ENCODE measurements at regions not wholly inside any gene's neighbourhood (a gene's known extent, or its start where the extent isn't known, plus 50 kb on each side); places are given as distances from the start of the nearest gene placed in this dataset.
"Not testable (repeated sequence)": the region's sequence is repeated elsewhere in the genome, so short reads cannot be mapped to it uniquely, and the experiment has no call there.

DNA sequence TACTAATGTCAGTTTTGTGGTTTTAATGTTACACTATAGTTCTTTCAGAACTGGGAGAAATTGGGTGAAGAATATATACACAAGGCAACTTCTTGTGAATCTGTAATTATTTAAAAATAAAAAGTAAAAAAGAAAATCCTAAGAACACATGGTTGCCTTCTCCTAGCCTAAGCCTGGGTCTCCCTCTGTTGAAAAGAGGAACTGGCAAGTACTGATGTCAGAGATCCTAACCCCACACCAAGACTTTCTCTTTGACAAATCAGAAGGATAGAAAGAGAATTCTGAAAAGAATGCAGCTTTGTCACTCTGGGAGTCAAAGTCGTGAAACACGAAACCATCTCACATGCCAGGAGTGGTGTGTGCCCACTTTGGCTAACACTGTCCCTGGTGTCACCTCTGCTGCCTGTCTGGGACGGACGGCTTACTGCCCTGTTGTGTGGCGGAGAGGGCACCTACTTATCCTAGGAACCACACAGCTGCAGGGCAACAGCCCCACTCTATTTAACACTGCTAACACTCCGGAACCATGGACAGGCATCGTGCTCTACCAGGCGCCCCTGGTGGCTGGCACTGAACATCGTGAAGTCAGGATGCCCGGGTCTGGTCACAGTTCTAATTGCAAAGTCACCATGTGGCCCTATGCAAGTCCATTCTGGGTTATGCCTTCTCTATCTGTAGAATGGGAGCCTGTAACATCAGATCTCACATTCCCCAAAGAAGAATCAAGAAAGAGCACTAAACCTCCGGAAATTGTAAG, 108.7 kb upstream of the CD82 start:
- H3K27ac Mint-ChIP-seq: no peak overlapping the region
- H3K36me3 Mint-ChIP-seq: no peaks in the 10 kb centered on the region
- DNase-seq (ENCODE audit: low spot score in 2 of 2) (no peak), ATAC-seq (no peak)
- no peaks in the 10 kb centered on the region for H3K9me3 Mint-ChIP-seq

DNA sequence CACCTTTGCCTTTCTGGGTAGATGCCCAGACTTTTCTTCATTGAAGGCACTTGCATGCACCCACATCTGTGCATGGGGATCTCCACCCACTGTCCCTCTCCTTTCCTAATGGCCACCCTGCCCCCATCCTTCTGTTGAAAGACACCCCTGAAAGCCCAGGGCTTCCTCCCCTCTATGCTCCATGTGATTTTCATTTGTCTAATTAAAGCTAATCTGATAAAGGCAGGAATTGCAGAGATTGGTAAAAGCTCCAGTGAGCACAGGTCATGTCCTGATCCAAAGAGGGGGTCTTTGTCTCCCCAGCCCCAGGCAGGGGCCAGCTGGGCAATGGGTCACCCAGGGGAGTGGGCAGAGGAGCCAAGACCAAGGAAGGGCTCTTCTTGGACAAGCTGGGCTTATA, 107.6 kb upstream of the CD82 start:
- Mint-ChIP-seq H3K9me3 (no peaks in the 10 kb centered on the region), H3K36me3 (no peaks in the 10 kb centered on the region), H3K27ac (no peak overlapping the region)
- no peak for DNase-seq (ENCODE audit: low spot score in 2 of 2)
- ATAC-seq: no peak

GRCh38 chr11:44463751-44464150, 101.7 kb upstream of the CD82 start:
- no peak for DNase-seq (ENCODE audit: low spot score in 2 of 2)
- no peak for ATAC-seq
- H3K36me3 Mint-ChIP-seq: no peaks in the 10 kb centered on the region

DNA sequence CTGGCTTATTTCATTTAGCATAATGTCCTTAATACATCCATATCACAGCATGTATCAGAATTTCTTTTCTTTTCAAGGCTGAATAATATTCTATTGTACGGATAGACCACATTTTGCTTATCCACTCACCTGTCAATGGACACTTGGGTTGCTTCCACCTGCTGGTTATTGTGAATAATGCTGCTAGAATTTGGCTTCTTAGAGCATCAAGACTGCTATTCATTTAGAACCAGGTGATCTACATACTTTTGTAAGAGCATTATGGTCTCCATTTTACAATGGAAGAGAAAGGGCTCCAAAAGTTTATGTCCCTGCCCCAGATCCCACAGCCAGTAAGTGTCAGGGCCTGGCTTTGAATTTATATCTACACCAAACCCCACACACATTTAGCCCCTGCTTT, 100.7 kb upstream of the CD82 start:
- Mint-ChIP-seq H3K36me3 (no peaks in the 10 kb centered on the region), H3K9me3 (peaks cover 3 to 10% of the 10 kb centered on the region in 2 donors), H3K27ac (peak overlapping the region in 1 of 2 donors; percentile 8)
- ATAC-seq (no peak), DNase-seq (ENCODE audit: low spot score in 2 of 2) (no peak)

More at GRCh38 chr11:44463751-44464150, 101.7 kb upstream of the CD82 start:
- peaks cover 3 to 10% of the 10 kb centered on the region in 2 donors for H3K9me3 Mint-ChIP-seq
- H3K27ac Mint-ChIP-seq: peak overlapping the region in 1 of 2 donors; percentile 8

DNA sequence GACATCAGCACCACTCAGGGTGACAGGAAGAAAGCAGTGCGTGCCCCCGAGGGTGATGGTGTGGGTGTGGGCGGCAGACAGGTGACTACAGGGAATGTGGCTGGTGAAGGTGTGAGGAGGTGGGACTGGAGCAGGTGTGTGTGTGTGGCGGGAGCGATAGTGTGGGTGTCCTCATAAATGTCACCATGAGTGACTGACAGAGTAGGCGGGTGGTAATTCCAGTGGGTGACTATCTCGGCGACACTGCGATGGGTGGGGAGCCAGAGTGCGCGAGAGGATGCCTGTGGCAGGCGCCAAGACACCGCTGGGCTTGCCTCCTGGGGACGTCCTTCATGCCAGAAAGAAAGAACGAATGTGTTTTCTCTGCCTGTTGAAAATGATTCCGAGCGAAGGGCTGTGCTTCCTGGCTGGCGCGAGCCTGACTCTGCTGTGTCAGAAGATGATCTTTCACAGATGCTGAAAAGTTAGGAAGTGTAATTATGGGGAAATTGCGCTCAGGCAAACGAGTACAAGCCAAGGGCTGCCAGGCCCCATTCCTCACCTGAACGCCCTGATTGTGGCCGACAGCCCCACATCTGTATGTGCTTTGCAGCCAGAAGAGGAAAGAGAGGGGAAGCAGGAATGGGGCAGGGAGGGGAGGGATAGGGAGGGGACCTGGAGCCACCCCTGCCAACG, 98.8 kb upstream of the CD82 start:
- Mint-ChIP-seq H3K27ac (peak overlapping the region in 1 of 2 donors; percentile 89), H3K9me3 (peaks cover 3 to 10% of the 10 kb centered on the region in 2 donors), H3K36me3 (no peaks in the 10 kb centered on the region)
- ATAC-seq (no peak), DNase-seq (ENCODE audit: low spot score in 2 of 2) (no peak)

GRCh38 chr11:44467413-44467812, 98.0 kb upstream of the CD82 start:
- no peak for DNase-seq (ENCODE audit: low spot score in 2 of 2)
- H3K36me3 Mint-ChIP-seq: no peaks in the 10 kb centered on the region
- peak overlapping the region in 1 of 2 donors; percentile 10 for H3K27ac Mint-ChIP-seq
- peaks cover 3 to 10% of the 10 kb centered on the region in 2 donors for H3K9me3 Mint-ChIP-seq
- ATAC-seq: no peak

DNA sequence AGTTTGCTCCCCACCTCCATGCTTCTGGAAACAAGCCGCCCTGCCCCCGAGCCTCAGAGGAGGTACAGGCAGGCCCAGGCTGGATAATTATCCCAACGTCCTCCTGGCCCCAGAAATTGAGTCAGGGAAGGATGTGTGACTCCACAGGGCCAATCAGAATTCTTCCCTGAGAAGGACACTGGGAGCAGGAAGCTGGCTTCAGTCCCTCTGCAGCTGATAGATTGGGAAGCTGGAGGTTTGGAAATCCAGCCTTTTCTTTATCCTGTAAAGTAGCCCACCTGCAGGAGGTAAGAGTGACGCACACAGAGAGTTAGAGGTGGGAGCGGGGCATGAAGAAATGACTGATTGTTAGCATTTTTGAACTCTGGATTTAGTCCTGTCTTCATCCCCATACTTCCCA, 97.5 kb upstream of the CD82 start:
- no peaks in the 10 kb centered on the region for H3K36me3 Mint-ChIP-seq
- ATAC-seq: no peak
- no peak for DNase-seq (ENCODE audit: low spot score in 2 of 2)
- no peak overlapping the region for H3K27ac Mint-ChIP-seq
- peaks cover 3 to 10% of the 10 kb centered on the region in 2 donors for H3K9me3 Mint-ChIP-seq

DNA sequence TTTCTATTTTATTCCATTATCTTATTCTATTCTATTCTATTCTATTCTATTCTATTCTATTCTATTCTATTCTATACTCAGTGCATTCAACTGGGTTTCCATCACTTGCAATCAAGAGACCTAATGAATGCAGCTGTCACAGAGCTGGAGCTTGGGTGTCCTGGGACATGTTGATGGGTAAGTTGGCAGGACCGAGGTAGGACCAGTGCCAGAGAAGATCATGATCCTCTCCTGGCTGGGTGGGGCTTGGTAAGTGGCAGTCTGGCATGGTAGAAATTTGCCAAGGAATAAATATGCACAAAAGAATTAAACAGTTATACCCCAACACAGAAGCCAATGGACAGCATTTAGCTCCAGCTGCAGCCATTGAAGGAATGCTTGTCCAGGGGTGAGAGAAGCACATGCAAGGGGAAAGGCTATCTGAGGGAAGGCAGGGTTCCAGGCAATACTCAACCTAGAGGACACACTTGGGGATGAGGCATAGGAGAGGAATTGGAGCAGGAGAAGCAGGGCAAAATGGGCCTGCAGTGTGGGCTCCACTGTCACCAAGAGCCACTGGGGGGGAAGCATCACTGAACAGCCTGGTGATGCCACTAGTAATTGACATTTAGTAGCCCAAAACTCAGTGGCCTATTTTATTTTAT, 97.0 kb upstream of the CD82 start:
- no peak for ATAC-seq
- no peak for DNase-seq (ENCODE audit: low spot score in 2 of 2)
- Mint-ChIP-seq H3K36me3 (no peaks in the 10 kb centered on the region), H3K9me3 (peaks cover 3 to 10% of the 10 kb centered on the region in 2 donors), H3K27ac (no peak overlapping the region)

GRCh38 chr11:44469412-44469811, 96.1 kb upstream of the CD82 start:
- DNase-seq (ENCODE audit: low spot score in 2 of 2) (no peak), ATAC-seq (no peak)
- Mint-ChIP-seq H3K9me3 (peaks cover 3 to 4% of the 10 kb centered on the region in 2 donors), H3K36me3 (no peaks in the 10 kb centered on the region), H3K27ac (no peak overlapping the region)

DNA sequence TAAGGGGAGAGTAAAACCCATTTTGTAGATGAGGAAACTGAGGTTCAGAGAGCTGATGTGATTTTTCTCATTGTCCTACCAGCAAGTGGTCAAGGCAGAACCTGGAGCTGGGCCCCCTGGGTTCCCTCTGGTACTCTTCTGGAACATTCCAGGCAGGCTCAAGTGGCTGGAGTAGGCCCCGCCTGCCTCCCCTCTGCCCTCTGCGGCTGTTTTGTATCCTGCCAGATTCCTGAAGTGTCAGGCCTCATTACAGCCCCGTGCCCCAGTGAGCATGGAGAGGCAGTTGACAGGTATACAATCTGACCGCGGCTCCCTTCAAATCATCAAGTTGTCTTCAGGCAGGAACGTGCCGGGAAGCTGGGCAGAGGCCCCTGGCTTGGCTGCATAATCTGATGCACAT, 94.6 kb upstream of the CD82 start:
- DNase-seq (ENCODE audit: low spot score in 2 of 2) (no peak), ATAC-seq (no peak)
- Mint-ChIP-seq H3K36me3 (peaks cover 0 to 3% of the 10 kb centered on the region in 2 donors), H3K9me3 (peaks cover 0 to 3% of the 10 kb centered on the region in 2 donors), H3K27ac (no peak overlapping the region)

DNA sequence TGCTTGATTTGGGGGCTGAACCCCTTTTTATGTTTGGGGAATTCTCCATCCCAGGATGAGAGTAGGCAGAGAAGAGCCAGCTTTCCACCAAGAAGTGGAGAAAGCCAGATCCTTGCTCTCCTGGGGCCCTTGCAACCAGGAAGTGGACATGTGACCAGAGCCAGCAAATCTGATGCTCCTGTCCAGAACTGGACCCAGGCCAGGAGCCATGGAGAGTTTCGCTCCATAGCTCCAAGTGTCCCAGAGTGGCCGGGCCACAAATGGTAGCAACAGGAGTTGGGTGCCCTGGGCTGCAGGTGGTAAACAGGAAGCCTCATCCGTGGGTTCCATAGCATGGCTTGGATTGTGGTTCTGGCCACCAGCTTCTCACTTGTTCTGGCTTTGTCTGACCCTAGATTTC, 93.9 kb upstream of the CD82 start:
- DNase-seq (ENCODE audit: low spot score in 2 of 2): no peak
- no peak for ATAC-seq
- Mint-ChIP-seq H3K36me3 (peaks cover 0 to 4% of the 10 kb centered on the region in 2 donors), H3K27ac (no peak overlapping the region), H3K9me3 (peaks cover 0 to under 1% of the 10 kb centered on the region in 2 donors)

GRCh38 chr11:44472916-44473315, 92.5 kb upstream of the CD82 start:
- DNase-seq (ENCODE audit: low spot score in 2 of 2): no peak

GRCh38 chr11:44474702-44475101, 90.8 kb upstream of the CD82 start:
- no peaks in the 10 kb centered on the region for H3K9me3 Mint-ChIP-seq
- H3K27ac Mint-ChIP-seq: no peak overlapping the region
- DNase-seq (ENCODE audit: low spot score in 2 of 2) (no peak), ATAC-seq (no peak)
- peaks cover 0 to 4% of the 10 kb centered on the region in 2 donors for H3K36me3 Mint-ChIP-seq

More at GRCh38 chr11:44472916-44473315, 92.5 kb upstream of the CD82 start:
- ATAC-seq: no peak
- Mint-ChIP-seq H3K27ac (no peak overlapping the region), H3K9me3 (no peaks in the 10 kb centered on the region), H3K36me3 (peaks cover 0 to 4% of the 10 kb centered on the region in 2 donors)

- Mint-ChIP-seq H3K27ac (no peak overlapping the region), H3K9me3 (no peaks in the 10 kb centered on the region), H3K36me3 (peaks cover 0 to 4% of the 10 kb centered on the region in 2 donors)
- DNase-seq (ENCODE audit: low spot score in 2 of 2) (no peak), ATAC-seq (no peak)
Observed at GRCh38 chr11:44475114-44475686, 90.3 kb upstream of the CD82 start.

- not testable (repeated sequence) for H3K27ac Mint-ChIP-seq; DNase-seq (ENCODE audit: low spot score in 2 of 2); ATAC-seq; H3K9me3 Mint-ChIP-seq
- peaks cover 6 to 13% of the 10 kb centered on the region in 2 donors for H3K36me3 Mint-ChIP-seq
Observed at GRCh38 chr11:44482338-44482737, 83.1 kb upstream of the CD82 start.

- H3K9me3 Mint-ChIP-seq: peaks cover 7 to 9% of the 10 kb centered on the region in 2 donors
- H3K27ac Mint-ChIP-seq: no peak overlapping the region
- DNase-seq (ENCODE audit: low spot score in 2 of 2) (no peak), ATAC-seq (no peak)
- peaks cover 6 to 13% of the 10 kb centered on the region in 2 donors for H3K36me3 Mint-ChIP-seq
Observed at GRCh38 chr11:44483919-44484610, 81.4 kb upstream of the CD82 start.
